HG02678 (cell line): ENCODE measurements at regions not wholly inside any gene's neighbourhood (a gene's known extent, or its start where the extent isn't known, plus 50 kb on each side); places are given as distances from the start of the nearest gene placed in this dataset.

Experiments used
- ATAC-seq: cut with Tn5 transposase; IDR thresholded peaks from one replicate; pipeline ENCODE4 v1.9.1; 2021; ENCODE audit warnings: mild to moderate bottlenecking, moderate library complexity; ENCODE audit not compliant: unreplicated experiment

DNA sequence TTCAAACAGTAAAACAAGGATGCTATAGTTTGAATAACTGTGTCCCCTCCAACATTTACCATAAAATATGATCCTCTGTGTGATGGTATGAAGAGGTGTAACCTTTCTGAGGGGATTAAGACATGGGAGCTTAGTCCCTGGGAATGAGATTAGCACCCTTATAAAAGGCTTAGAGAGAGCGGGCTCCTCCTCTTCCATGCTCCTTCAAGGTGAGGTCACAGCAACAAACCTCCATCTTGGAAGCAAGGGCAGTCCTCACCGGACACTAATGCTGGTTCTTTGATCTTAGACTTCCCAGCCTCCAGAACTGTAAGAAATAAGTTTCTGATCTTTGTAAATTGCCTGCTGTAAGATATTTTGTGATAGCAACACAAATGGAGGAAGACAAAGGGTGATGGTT, 700.3 kb downstream of the TMEM182 start:
- no peak for ATAC-seq

DNA sequence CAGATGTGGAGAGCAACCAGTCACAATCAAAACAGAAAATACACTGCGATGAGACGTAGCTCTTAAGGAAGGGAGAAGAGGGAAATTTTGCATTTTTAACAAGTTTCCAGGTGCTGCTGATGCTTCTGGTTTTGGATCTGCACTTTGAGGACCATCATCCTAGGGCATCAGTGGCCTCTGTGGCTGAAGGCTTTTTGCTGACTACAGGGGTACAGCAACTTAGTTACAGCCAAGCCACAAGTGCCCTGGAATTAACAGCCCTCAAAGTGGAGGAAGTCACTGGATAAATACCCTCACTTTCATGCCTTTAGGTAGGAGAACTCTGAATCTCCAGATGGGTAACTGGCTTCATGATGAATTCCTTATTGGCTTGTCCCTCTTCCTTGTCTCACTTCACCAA, 700.9 kb downstream of the TMEM182 start:
- no peak for ATAC-seq

DNA sequence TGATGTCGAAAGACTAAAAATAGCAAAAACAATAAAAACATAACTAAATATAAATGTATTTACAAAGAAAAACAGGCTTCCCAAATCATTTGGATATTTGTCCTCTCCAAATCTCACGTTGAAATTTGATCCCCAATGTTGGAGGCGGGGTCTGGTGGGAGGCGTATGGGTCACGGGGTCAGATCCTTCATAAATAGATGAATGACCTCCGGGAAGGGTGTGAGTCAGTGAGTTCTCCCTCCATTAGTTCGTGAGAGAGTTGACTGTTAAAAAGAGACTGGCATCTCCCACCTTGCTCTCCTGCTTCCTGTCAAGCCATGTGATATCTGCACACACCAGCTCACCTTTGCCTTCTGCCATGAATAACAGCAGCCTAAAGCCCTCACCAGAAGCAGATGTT, 703.0 kb downstream of the TMEM182 start:
- ATAC-seq = no peak

DNA sequence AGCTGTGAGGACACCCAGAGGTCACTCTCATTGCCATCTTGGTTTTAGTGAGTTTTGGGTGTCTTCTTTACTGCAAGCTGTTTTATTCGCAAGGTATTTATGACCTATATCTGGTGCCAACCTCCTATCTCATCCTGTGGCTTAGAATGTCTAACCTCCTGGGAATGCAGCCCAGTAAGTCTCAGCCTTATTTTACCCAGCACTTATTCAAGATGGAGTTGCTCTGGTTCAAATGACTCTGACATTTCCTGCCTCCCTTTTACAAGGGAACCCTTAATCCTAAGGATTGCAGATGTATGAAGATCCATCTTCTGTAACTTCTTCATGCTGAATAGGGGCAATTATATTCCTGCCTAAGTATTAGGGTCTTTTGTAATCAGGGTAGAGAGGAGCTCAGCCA, 708.0 kb downstream of the TMEM182 start:
- ATAC-seq = no peak

DNA sequence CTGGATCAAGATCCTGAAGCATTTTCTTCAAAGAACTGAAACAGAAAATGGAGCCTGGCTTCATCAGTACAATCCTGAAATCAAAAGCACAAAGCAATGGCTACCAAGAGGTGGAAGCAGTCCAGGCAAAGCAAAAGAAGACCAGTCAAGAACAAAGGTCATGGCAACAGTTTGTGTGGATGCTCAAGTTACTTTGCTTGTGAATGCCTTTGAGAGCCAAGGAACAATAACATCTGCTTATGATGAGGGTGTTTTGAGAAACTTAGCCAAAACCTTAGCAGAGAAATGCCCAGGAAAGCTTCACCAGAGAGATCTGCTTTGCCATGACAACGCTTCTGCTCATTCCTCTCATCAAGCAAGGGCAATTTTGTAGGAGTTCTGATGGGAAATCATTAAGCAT, 723.1 kb downstream of the TMEM182 start:
- ATAC-seq = no peak

DNA sequence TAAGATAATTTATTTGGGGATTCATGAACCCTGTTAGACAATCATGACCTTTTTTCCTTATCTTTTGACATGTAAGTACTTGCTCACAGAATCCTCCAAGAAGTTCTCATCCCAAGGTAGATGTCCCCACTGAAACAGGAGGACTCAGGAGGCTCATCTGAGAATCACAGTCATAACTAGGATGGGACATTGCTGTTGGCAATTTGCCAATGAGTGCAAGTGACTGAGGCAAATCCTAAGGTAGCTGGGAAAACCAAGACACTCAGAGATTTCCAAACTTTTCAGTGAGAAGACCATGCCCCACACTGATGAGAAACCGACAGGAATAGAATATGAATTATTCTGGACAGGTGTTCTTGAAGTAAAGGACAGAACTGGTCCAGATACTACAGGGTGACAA, 735.0 kb downstream of the TMEM182 start:
- ATAC-seq = no peak

DNA sequence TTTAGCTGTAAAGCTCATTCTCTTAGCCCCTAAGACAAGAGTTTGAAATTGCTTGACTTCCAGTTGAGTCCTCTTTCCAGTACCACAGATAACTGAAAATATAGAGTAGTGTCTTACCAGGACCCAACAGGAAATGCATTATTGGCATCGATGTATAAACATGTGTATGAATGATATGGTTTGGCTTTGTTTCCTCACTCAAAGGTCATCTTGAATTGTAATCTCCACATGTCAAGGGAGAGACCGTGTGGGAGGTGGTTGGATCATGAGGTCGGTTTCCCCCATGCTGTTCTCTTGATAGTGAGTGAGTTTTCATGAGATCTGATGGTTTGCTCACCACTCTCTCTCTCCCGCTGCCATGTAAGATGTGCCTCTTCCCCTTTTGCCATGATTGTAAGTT, 745.0 kb downstream of the TMEM182 start:
- no peak for ATAC-seq

DNA sequence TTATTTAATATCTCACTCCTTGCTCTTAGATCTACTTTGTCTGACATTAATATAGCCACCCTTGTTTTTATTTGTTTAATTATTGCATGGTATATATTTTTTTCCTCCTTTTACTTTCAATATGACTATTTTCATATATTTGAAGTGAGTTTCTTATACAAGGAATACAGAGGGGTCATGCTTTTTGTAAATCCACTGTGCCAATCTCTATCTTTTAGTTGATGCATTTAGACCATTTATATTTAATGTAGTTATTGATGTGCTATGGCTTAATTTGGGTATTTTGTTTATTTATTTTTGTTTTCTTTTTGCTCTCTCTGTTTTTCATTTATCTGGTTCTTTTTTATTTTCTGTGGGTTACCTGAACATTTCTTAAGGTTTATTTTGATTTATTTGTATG, 750.6 kb downstream of the TMEM182 start:
- no peak for ATAC-seq

DNA sequence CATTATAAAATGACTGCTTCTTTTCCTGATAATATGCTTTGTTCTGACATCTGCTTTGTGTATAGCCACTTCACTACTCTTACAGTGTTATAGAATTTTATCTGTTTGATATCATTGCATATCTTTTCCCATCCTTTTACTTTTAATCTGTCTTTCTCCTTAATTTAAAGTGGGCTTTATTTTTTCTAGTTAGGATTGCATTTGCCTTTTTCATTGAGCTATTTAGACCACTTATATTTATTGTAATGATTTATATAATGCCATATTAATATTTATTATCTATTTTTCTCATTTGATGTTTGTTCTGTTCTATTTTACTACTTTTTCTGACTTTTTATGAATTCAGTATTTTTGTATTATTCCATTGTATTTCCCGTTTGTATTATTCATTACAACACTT, 758.7 kb downstream of the TMEM182 start:
- ATAC-seq = no peak

DNA sequence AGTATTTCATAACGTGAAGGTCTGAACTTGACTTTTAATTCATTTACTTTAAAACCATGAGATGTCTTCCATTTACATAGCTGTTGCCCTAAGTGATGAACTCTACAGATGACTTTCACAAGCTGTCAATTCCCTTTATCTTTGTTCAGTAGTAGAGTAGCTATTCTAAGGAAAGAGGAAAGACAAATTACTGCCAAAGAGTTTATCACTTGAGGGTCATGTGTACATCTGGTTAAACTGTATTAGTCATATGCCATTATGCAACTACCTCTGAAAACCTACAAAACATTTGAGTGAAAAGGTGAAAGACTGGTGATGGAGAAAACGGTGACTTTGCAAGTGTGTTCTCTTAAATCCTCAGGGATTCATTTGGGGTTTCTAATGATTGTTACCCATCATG, 763.9 kb downstream of the TMEM182 start:
- ATAC-seq = no peak

DNA sequence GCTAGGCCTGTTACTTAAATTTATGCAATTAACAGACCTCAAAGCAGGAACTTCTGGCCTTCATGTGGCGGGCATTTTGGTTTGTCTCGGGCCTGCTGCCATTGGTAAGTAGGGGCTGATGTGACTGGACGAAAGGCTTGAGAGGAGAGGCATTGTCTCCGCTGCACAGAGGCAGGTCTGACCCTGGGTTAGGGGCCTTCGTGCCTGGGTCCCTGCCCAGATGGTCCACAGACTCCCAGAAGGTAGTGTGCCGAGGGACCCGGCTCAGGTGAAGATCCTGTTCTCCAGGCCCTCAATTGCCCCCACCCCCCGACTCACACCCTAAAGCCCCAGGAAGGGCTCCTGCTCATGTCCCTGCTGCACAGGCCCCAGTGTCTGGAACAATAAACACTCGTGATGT, 764.9 kb downstream of the TMEM182 start:
- ATAC-seq = no peak

DNA sequence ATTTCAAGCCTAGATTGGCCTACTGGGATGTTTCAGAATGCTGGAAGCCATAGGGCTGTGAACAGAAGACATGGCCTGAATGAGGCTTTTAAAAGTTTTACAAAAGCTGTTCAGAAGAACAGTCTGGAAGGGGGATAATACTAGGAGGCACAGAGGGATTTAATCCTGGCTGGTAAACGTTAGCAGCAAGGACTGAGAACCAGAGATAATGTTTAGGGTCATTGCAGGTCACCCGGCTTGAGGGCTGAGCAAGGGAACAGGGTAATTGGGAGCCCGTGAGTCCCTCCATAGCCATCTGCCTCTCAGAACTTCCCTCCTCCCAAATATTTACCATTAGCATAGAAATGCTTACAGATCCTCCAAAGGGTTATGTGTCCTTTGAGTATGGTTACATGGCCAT, 765.4 kb downstream of the TMEM182 start:
- no peak for ATAC-seq

DNA sequence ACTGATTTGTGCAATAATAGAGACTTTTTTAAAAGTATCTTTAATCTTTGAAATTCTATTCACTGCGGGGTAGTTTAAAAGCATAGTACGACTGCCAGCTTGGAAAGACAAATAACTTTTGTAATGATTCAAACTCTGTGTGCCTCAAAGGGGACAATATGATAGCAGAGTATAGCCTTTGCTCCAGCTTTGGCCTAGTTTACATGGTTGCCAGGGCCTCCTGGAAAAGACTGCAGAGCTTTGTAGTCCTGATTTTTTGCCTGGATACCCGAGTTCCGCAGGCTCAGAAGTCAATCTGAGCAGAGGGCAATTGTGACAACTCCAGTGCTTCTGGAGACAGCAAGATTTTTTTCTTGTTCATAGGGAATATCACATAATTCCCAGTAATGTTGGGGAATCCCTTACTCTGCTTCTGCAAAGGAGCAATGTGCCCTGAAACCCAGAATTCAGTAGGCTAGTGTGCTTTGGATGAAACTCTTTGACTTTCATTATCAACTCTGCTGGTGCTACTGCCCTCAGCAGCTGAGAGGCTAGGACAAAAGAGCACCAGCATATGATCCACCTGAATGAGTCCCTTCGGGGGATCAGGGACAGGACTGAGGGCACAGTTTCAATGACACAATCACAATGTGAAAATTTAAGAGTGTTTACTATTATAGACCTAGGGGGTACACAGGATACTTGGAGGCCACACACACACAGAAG, 768.1 kb downstream of the TMEM182 start:
- ATAC-seq = no peak

DNA sequence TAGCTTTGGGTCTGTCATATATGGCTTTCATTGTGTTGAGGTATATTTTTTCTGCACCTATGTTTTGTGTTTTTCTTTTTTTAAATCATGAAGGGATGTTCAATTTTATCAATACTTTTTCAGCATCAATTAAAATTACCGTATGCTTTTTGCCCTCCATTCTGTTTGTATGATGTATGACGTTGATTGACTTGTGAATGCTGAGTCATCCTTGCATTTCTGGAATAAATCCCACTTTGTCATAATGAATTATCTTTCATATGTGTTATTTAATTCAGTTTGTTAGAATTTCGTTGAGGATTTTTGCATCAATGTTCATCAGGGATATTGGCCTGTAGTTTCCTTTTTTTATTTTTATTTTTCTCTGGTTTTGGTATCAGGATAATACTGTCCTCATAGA, 790.9 kb downstream of the TMEM182 start:
- no peak for ATAC-seq

DNA sequence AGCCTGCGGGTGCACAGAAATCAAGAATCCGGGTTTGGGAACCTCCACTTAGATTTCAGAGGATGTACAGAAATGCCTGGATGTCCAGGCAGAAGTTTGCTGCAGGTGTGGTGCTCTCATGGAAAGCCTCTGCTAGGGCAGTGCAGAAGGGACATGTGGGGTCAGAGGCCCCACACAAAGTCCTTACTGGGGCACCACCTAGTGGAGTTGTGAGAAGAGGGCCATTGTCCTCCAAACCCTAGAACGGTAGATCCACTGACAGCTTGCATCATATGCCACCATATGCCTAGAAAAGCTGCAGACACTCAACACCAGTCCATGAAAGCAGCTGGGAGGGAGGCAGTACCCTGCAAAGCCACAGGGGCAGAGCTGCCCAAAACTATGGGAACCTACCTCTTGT, 833.0 kb downstream of the TMEM182 start:
- no peak for ATAC-seq

DNA sequence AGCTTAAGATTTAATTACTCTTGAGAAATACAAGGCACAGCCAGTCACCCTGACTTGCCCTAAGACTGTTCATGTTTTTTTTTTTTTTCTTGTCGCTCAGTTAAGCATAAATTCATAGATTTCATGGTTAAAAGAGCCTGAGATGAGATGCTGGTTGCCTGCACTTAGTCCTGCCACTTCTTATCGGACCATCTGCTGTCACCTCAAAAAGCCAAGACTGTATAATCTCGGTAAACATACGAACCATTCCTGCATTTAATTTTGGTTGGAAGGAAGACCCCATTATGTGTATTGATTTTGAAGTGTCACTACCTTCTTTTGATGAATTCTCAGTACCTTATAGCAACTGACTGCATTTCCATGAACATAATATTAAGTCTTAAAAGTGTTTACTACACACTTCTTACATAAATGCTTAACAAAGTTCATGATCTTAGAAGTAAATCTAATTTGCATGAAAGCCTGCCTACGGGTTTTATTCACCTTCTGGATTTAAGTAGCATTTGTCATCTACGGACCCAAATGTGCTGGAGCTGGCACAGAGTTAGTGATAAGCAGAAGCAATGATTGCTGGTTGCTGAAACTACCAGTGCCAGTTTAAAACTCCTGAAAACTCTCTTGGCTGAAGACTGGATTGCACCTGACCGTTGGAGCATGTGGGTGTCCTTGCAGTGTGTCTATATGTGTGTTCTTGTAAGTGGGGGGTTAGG, 843.4 kb downstream of the TMEM182 start:
- ATAC-seq = no peak

DNA sequence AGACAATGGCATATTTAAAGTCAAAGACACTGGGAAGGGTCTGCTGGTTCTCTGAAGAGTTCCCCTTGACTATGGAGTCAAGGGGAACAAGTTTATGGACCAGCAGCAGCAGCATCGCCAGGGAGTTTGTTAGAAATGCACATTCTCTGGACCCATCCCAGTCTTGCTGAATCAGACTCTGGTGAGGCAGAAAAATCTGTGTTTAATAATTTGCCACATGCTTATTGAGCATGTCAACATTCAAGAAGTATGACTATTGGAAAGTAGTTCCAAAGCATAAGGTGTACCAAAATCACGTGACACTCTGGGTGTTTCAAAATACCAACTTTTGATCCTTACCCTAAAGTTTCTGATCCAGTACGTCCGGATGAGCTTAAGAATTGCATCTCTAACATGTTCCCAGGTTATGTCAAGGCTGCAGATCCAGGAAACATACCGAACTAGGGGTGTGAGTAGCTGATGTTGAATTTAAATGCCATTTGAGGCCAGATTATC, 853.8 kb downstream of the TMEM182 start:
- ATAC-seq = no peak

DNA sequence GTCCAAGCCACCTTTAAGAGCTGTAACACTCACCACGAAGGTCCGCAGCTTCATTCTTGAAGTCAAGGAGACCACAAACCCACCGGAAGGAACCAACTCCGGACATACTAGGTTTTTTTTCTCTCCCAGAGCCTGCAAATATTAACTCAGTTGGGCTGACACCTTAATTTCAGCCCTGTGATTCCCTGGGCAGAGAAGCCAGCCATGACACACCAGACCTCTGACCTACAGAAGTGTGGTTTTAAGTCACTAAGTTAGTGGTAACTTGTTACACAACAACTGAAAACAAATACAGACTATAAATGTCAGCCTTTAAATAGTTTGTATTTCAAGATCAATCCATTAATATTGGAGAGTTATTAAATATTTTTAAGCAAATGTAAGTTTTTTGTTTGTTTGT, 855.1 kb downstream of the TMEM182 start:
- no peak for ATAC-seq

DNA sequence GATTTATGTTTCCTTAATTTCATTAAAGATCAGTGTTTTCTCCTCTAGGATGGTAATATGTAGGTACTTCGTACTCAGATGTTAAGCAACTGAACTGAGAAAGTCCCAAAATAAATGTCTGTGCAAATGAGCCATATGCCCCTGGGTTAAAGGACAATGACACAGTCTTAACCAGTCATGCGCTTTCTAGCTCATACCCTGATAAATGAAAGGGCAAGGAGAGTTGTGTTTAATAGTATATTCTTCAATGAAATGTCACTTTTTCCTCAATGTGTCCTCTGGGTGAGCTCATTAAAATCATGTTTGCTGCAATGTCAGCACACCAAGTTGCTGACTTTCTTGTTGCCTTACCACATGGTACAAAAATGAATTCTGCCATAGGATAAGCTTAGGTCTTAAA, 856.3 kb downstream of the TMEM182 start:
- no peak for ATAC-seq

DNA sequence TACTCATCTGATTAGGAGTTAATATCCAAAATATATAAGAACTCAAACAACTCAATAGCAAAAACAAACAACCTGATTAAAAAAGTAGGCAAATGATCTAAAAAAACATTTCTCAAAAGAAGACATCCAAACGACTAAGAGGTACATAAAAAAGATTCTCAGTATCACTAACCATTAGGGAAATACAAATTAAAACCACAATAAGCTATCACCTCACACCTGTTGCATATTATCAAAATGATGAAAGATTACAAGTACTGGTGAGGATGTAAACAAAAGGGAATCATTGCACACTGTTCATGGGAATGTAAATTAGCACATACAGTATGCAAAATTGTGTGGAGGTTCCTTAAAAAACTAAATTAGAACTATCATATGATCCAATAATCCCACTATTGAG, 865.5 kb downstream of the TMEM182 start:
- no peak for ATAC-seq

DNA sequence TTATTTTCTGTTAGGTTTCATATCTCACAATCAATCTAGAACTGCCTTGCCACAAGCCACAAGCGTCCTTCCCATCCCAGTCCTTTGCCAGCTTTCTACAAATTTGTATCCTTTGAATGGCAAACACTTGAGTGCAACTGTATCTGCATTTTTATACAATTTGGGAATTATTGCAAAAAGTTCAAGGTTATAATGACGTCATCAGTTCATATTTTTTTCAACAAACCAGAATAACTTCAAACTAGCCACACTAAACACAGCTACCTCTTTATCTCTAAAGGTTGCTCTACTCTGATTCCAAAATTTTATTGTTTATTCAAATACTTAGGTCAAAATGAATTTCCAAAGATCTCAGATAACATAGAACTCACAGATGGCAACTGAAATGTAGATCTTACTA, 877.1 kb downstream of the TMEM182 start:
- ATAC-seq = no peak

DNA sequence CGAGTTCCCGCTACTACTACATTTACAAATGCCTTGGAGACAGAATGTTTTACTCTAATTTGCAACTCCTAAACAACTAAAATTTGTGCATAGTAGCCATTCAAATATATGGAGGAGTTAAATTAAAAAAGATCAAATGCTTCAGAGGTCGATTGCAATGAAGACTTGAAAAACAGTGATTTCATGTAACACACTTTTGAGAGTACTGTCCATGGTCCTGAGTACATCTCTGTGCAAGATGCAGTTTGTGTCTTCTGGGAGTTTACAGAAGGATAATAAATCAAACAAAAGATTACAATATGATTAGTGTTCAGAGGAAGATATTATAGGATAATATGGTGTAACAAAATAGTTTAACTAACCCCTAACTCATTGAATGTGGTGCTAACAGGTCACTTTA, 894.7 kb downstream of the TMEM182 start:
- no peak for ATAC-seq

DNA sequence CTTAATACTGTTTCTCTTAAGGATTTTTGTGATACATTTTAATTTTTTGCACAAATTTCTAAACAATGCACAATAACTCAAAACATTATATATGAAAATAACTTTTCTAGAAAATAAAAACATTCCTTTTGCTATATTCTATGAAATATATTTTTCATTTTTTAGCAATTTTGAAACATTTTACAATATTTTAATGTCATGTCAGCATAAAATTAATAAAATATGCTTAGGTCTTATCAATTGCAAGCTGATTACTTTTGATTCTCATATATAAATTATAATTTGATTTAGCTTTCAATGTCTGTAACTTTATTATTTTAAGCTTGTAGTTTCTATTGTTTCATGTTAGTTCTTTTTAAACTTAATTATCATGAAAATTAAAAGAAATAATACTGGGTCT, 898.7 kb downstream of the TMEM182 start:
- no peak for ATAC-seq
